ENCODE measurements at regions not wholly inside any gene's neighbourhood (a gene's known extent, or its start where the extent isn't known, plus 50 kb on each side); places are given as distances from the start of the nearest gene placed in this dataset.

DNA sequence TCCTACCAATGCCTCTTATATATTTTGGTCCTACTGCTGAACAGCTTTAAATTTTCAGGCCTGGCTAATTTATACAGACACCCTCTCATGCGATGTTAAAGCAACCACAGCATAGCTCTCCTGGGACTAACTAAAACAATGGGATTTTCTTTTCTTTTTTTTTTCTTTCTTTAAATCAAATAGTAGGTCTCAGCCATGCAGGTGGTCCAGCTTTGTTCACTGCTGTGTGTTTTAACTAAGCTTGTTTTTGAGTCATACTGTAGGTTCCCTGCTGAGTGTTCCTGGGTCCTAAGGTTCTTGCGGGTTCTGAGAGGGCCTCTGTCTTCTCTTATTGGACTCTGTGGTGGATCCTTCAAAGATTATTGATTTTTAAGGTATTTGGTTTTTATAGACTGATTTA is 113.1 kb upstream of the SORCS1 start:
- TF ChIP-seq, protein P1, sequence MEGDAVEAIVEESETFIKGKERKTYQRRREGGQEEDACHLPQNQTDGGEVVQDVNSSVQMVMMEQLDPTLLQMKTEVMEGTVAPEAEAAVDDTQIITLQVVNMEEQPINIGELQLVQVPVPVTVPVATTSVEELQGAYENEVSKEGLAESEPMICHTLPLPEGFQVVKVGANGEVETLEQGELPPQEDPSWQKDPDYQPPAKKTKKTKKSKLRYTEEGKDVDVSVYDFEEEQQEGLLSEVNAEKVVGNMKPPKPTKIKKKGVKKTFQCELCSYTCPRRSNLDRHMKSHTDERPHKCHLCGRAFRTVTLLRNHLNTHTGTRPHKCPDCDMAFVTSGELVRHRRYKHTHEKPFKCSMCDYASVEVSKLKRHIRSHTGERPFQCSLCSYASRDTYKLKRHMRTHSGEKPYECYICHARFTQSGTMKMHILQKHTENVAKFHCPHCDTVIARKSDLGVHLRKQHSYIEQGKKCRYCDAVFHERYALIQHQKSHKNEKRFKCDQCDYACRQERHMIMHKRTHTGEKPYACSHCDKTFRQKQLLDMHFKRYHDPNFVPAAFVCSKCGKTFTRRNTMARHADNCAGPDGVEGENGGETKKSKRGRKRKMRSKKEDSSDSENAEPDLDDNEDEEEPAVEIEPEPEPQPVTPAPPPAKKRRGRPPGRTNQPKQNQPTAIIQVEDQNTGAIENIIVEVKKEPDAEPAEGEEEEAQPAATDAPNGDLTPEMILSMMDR (IDR thresholded peaks at IDR 0.05), result no peak
- no peak for TF ChIP-seq EP300 (IDR thresholded peaks at IDR 0.05)

Measured in tibial nerve (tissue), 4 donors.